A549 (cell line): ENCODE measurements at regions not wholly inside any gene's neighbourhood (a gene's known extent, or its start where the extent isn't known, plus 50 kb on each side); places are given as distances from the start of the nearest gene placed in this dataset.

Experiments
- CBX2 ChIP-seq: fragments of 200-600 bp; sonication (generic); IDR thresholded peaks from 2 replicates; pipeline ENCODE4 v1.6.1; 2016; ENCODE audit warnings: low read depth, mild to moderate bottlenecking, borderline replicate concordance
- CHD4 ChIP-seq: fragments of 200-600 bp; sonication (generic); IDR thresholded peaks from 2 replicates; pipeline ENCODE4 v1.6.1; 2016; ENCODE audit warnings: antibody characterized with exemption, mild to moderate bottlenecking, borderline replicate concordance
- CTCF ChIP-seq: fragments of >200 bp; sonication (Bioruptor Twin); formaldehyde crosslinking; IDR thresholded peaks from 3 replicates; pipeline ENCODE4 v1.5.1; 2016
- MAX ChIP-seq: IDR thresholded peaks from 2 replicates; pipeline ENCODE4 v1.6.1; 2012
- RAD21 ChIP-seq, 2 experiments: fragments of >200 bp in 1 of 2; sonication (Bioruptor Twin) in 1 of 2; formaldehyde crosslinking in 1 of 2; IDR thresholded peaks in 1 of 2; conservative IDR thresholded peaks in 1 of 2; 2 replicates in 1 of 2; 3 replicates in 1 of 2; pipeline ENCODE4 v1.6.1; 2012 to 2018; ENCODE audit warnings: inconsistent platforms in 1 of 2

GRCh38 chr4:23353200-23353599, 536.6 kb downstream of the PPARGC1A start:
- TF ChIP-seq CTCF (no peak), RAD21 (conservative IDR thresholded peaks at IDR 0.05 in 1 of 2, IDR thresholded peaks at IDR 0.05 in 1 of 2) (no peak), CHD4 (no peak), MAX (no peak), CBX2 (no peak)
